ENCODE measurements at regions not wholly inside any gene's neighbourhood (a gene's known extent, or its start where the extent isn't known, plus 50 kb on each side); places are given as distances from the start of the nearest gene placed in this dataset.

DNA sequence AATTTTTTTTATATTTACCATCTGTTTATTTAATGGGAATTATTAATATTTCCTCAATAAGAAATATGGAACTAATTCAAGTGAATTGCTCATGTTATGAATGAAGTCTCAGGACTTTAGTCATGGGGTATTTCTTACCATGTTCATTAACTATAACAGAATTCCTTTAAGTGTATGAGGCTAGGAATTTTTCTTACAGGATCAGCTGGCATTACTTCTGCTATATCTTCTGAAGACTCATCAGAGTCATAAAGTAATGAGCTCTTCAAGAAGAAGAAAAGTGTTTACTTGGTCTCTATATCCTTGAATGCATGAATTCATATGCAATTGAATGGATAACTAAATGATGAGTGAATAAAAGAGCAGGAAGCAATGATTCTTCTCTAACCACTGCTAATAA, 486.8 kb upstream of the THBS1 start:
- Mint-ChIP-seq H3K9me3 (ENCODE audit: unreplicated experiment) (no peaks in the 10 kb centered on the region), H3K36me3 (ENCODE audit: low read depth, unreplicated experiment) (peaks cover 2% of the 10 kb centered on the region), H3K27me3 (ENCODE audit: low read depth, unreplicated experiment) (no peaks in the 10 kb centered on the region), H3K4me3 (ENCODE audit: unreplicated experiment) (no peak overlapping the region), H3K4me1 (ENCODE audit: low read depth, unreplicated experiment) (peaks cover 12% of the 10 kb centered on the region), H3K27ac (ENCODE audit: unreplicated experiment) (no peak overlapping the region)
- H3K36me3 ChIP-seq (ENCODE audit: insufficient read depth, low read length), result no peaks in the 10 kb centered on the region
- TF ChIP-seq EZH2 (IDR thresholded peaks at IDR 0.05; ENCODE audit: insufficient read depth, low read length), result no peak
- TF ChIP-seq, protein P1, sequence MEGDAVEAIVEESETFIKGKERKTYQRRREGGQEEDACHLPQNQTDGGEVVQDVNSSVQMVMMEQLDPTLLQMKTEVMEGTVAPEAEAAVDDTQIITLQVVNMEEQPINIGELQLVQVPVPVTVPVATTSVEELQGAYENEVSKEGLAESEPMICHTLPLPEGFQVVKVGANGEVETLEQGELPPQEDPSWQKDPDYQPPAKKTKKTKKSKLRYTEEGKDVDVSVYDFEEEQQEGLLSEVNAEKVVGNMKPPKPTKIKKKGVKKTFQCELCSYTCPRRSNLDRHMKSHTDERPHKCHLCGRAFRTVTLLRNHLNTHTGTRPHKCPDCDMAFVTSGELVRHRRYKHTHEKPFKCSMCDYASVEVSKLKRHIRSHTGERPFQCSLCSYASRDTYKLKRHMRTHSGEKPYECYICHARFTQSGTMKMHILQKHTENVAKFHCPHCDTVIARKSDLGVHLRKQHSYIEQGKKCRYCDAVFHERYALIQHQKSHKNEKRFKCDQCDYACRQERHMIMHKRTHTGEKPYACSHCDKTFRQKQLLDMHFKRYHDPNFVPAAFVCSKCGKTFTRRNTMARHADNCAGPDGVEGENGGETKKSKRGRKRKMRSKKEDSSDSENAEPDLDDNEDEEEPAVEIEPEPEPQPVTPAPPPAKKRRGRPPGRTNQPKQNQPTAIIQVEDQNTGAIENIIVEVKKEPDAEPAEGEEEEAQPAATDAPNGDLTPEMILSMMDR (IDR thresholded peaks at IDR 0.05; ENCODE audit: insufficient read depth, low read depth, low read length), result no peak
- H4K20me1 ChIP-seq (ENCODE audit: insufficient read depth, low read length), result no peaks in the 10 kb centered on the region
- peaks cover 4% of the 10 kb centered on the region for H3K4me1 ChIP-seq (ENCODE audit: insufficient read depth, low read length)
- no peak overlapping the region for H3K27ac ChIP-seq (ENCODE audit: low read depth, low read length)
- H3K9ac ChIP-seq (ENCODE audit: low read length), result no peak overlapping the region
- H3K4me2 ChIP-seq (ENCODE audit: low read length), result no peak overlapping the region
- H2AFZ ChIP-seq (ENCODE audit: low read depth, low read length), result no peak overlapping the region
- H3K9me3 ChIP-seq (ENCODE audit: insufficient read depth, low read depth, low read length), result no peaks in the 10 kb centered on the region
- H3K4me3 ChIP-seq (ENCODE audit: insufficient read depth, low read depth, low read length), result no peak overlapping the region
- no peaks in the 10 kb centered on the region for H3K27me3 ChIP-seq (ENCODE audit: insufficient read depth, low read length)
- no peaks in the 10 kb centered on the region for H3K79me2 ChIP-seq (ENCODE audit: insufficient read depth, low read length)
- FAIRE-seq (peak; percentile 47), DNase-seq (ENCODE audit: low read depth) (no peak)

DNA sequence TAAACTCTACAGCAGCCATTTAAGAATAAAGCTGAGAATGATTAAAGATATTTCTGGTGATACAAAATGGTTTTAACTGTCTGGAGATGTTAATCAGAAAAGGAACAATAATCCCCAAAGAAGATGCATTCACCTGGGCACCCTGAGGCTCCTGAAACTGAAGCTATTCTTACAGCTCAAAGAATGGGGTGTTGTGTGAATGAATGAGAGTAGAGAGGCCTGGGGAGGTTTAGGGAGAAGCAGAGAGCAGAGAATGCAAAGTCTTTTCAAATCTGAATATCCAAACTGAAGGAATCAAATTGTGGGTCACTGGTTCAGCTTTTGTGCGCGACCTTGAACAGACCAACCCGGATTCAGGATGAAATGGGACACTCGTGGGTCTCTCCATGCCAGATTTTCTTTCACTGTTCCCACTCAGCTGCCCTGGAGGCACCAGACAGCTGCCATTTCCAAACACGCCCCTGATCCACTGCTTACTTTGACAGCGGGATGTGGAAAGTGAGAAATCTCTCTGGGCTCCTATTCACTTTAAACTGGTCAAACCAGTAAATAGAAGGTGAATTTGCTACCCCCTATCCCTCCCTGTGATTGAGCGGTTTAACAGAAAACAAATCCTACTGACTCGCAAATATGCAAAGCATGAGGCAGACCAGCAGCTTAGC, 485.5 kb upstream of the THBS1 start:
- Mint-ChIP-seq H3K36me3 (ENCODE audit: low read depth, unreplicated experiment) (peaks cover 2% of the 10 kb centered on the region), H3K4me1 (ENCODE audit: low read depth, unreplicated experiment) (peaks cover 20% of the 10 kb centered on the region), H3K4me3 (ENCODE audit: unreplicated experiment) (no peak overlapping the region), H3K9me3 (ENCODE audit: unreplicated experiment) (no peaks in the 10 kb centered on the region), H3K27me3 (ENCODE audit: low read depth, unreplicated experiment) (no peaks in the 10 kb centered on the region), H3K27ac (ENCODE audit: unreplicated experiment) (peak overlapping the region; percentile 13)
- FAIRE-seq (peak; percentile 9), DNase-seq (ENCODE audit: low read depth) (no peak)
- Histone ChIP-seq H3K79me2 (ENCODE audit: insufficient read depth, low read length) (no peaks in the 10 kb centered on the region), H3K4me3 (ENCODE audit: insufficient read depth, low read depth, low read length) (no peak overlapping the region), H4K20me1 (ENCODE audit: insufficient read depth, low read length) (no peaks in the 10 kb centered on the region), H3K4me1 (ENCODE audit: insufficient read depth, low read length) (peaks cover 6% of the 10 kb centered on the region), H2AFZ (ENCODE audit: low read depth, low read length) (peak overlapping the region; percentile 48), H3K27me3 (ENCODE audit: insufficient read depth, low read length) (no peaks in the 10 kb centered on the region), H3K4me2 (ENCODE audit: low read length) (peak overlapping the region; percentile 25), H3K9me3 (ENCODE audit: insufficient read depth, low read depth, low read length) (no peaks in the 10 kb centered on the region), H3K9ac (ENCODE audit: low read length) (peak overlapping the region; percentile 2), H3K27ac (ENCODE audit: low read depth, low read length) (no peak overlapping the region), H3K36me3 (ENCODE audit: insufficient read depth, low read length) (no peaks in the 10 kb centered on the region)
- TF ChIP-seq, protein P1 (IDR thresholded peaks at IDR 0.05; ENCODE audit: insufficient read depth, low read depth, low read length), result no peak
- TF ChIP-seq EZH2 (IDR thresholded peaks at IDR 0.05; ENCODE audit: insufficient read depth, low read length), result no peak

DNA sequence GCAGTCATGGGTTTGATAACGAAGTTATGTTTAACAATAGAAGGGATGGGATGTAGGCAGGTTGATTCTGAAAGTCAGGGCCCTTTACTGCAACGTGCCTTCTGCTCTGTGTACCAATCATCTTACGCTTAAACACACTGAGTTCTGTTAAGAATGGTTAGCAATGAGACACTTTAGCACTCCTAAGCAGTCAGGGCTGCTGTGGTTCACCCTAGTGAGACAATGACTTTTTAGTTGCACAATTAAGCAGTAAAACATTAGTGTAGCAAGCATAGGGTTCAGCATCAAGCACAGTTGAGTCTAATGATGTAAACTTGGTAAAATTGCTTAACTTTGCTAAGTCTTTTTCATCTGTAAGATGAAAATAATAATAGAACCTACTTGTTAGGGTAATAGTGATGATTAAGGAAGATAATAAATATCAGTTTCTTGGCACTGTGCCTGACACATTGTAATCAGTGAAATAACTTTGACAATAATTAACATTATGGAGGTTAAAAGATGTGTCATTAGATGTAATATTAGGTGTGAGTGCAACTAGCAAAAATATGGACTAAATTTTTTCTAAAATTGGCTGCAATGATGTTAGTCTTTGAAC, 484.2 kb upstream of the THBS1 start:
- H3K4me1 ChIP-seq (ENCODE audit: insufficient read depth, low read length), result peaks cover 8% of the 10 kb centered on the region
- Mint-ChIP-seq H3K27ac (ENCODE audit: unreplicated experiment) (no peak overlapping the region), H3K4me3 (ENCODE audit: unreplicated experiment) (no peak overlapping the region), H3K4me1 (ENCODE audit: low read depth, unreplicated experiment) (peaks cover 23% of the 10 kb centered on the region), H3K36me3 (ENCODE audit: low read depth, unreplicated experiment) (peaks cover 2% of the 10 kb centered on the region), H3K9me3 (ENCODE audit: unreplicated experiment) (no peaks in the 10 kb centered on the region), H3K27me3 (ENCODE audit: low read depth, unreplicated experiment) (no peaks in the 10 kb centered on the region)
- H3K4me2 ChIP-seq (ENCODE audit: low read length), result no peak overlapping the region
- no peak overlapping the region for H2AFZ ChIP-seq (ENCODE audit: low read depth, low read length)
- no peak overlapping the region for H3K27ac ChIP-seq (ENCODE audit: low read depth, low read length)
- FAIRE-seq, result peak; percentile 82
- no peak overlapping the region for H3K9ac ChIP-seq (ENCODE audit: low read length)
- no peak overlapping the region for H3K4me3 ChIP-seq (ENCODE audit: insufficient read depth, low read depth, low read length)
- TF ChIP-seq, protein P1 (IDR thresholded peaks at IDR 0.05; ENCODE audit: insufficient read depth, low read depth, low read length), result no peak
- no peak for TF ChIP-seq EZH2 (IDR thresholded peaks at IDR 0.05; ENCODE audit: insufficient read depth, low read length)
- no peak for DNase-seq (ENCODE audit: low read depth)
- no peaks in the 10 kb centered on the region for H4K20me1 ChIP-seq (ENCODE audit: insufficient read depth, low read length)
- no peaks in the 10 kb centered on the region for H3K27me3 ChIP-seq (ENCODE audit: insufficient read depth, low read length)
- H3K36me3 ChIP-seq (ENCODE audit: insufficient read depth, low read length), result no peaks in the 10 kb centered on the region
- H3K79me2 ChIP-seq (ENCODE audit: insufficient read depth, low read length), result no peaks in the 10 kb centered on the region
- no peaks in the 10 kb centered on the region for H3K9me3 ChIP-seq (ENCODE audit: insufficient read depth, low read depth, low read length)
